ENCODE measurements at regions not wholly inside any gene's neighbourhood (a gene's known extent, or its start where the extent isn't known, plus 50 kb on each side); places are given as distances from the start of the nearest gene placed in this dataset.

- TF ChIP-seq CTCF (IDR thresholded peaks at IDR 0.05; ENCODE audit: borderline replicate concordance, extremely low read depth, low read length, poor library complexity, severe bottlenecking) (no peak), EZH2 (IDR thresholded peaks at IDR 0.05; ENCODE audit: borderline replicate concordance, low read depth, low read length, severe bottlenecking) (no peak)
Observed at GRCh38 chr1:238242181-238242580, 351.5 kb upstream of the ZP4 start.

Data from DND-41 (cell line).